Fibroblast of lung (primary cell): ENCODE measurements at regions not wholly inside any gene's neighbourhood (a gene's known extent, or its start where the extent isn't known, plus 50 kb on each side); places are given as distances from the start of the nearest gene placed in this dataset.

ENCODE experiments used
- CTCF ChIP-seq, 2 donors: IDR thresholded peaks in 1 of 2; conservative IDR thresholded peaks in 1 of 2; 1 replicate in 1 of 2; 2 replicates in 1 of 2; pipeline ENCODE4 v1.5.1; 2011 to 2012; ENCODE audit warnings: low read length in 2 of 2, control low read depth in 1 of 2, inconsistent platforms in 1 of 2, low read depth in 1 of 2, mild to moderate bottlenecking in 1 of 2
- EZH2 ChIP-seq: IDR thresholded peaks from 2 replicates; pipeline ENCODE4 v1.5.1; 2012; ENCODE audit warnings: low read length, control low read depth, mild to moderate bottlenecking; ENCODE audit errors: missing control alignments

GRCh38 chr4:163915896-163916295, 421.4 kb downstream of the TMA16 start:
- TF ChIP-seq CTCF (conservative IDR thresholded peaks at IDR 0.05 in 1 of 2, IDR thresholded peaks at IDR 0.05 in 1 of 2; ENCODE audit: low read depth in 1 of 2, low read length in 2 of 2) (no peak), EZH2 (no peak)
